ENCODE measurements at regions not wholly inside any gene's neighbourhood (a gene's known extent, or its start where the extent isn't known, plus 50 kb on each side); places are given as distances from the start of the nearest gene placed in this dataset.
"Not testable (repeated sequence)": the region's sequence is repeated elsewhere in the genome, so short reads cannot be mapped to it uniquely, and the experiment has no call there.

- no peak for DNase-seq
Observed at GRCh38 chr19:5290336-5291262, 50.0 kb downstream of the PTPRS start.

- no peak for DNase-seq
Observed at GRCh38 chr19:5289060-5289990, 51.3 kb downstream of the PTPRS start.

- no peak for DNase-seq
Observed at GRCh38 chr19:5288347-5288739, 52.3 kb downstream of the PTPRS start.

GRCh38 chr19:5287066-5287465, 53.5 kb downstream of the PTPRS start:
- no peak for DNase-seq

- no peak for DNase-seq
Observed at GRCh38 chr19:5286465-5287029, 54.1 kb downstream of the PTPRS start.

GRCh38 chr19:5285955-5286354, 54.7 kb downstream of the PTPRS start:
- DNase-seq = no peak

- DNase-seq = no peak
Observed at GRCh38 chr19:5285311-5285710, 55.3 kb downstream of the PTPRS start.

- DNase-seq = no peak
Observed at GRCh38 chr19:5282901-5283300, 57.7 kb downstream of the PTPRS start.

- DNase-seq = no peak
Observed at GRCh38 chr19:5281588-5281987, 59.0 kb downstream of the PTPRS start.

GRCh38 chr19:5275668-5276067, 64.9 kb downstream of the PTPRS start:
- DNase-seq = not testable (repeated sequence)

GRCh38 chr19:5273782-5274181, 66.8 kb downstream of the PTPRS start:
- no peak for DNase-seq

GRCh38 chr19:5271145-5271544, 69.5 kb downstream of the PTPRS start:
- no peak for DNase-seq

GRCh38 chr19:5269926-5270325, 70.7 kb downstream of the PTPRS start:
- DNase-seq = no peak

GRCh38 chr19:5269279-5269678, 71.3 kb downstream of the PTPRS start:
- DNase-seq = no peak

GRCh38 chr19:5268801-5269200, 71.8 kb downstream of the PTPRS start:
- DNase-seq = no peak

GRCh38 chr19:5265260-5265659, 75.4 kb downstream of the PTPRS start:
- DNase-seq = no peak

GRCh38 chr19:5264453-5264852, 76.2 kb downstream of the PTPRS start:
- DNase-seq = no peak

GRCh38 chr19:5263615-5264014, 77.0 kb downstream of the PTPRS start:
- no peak for DNase-seq

- no peak for DNase-seq
Observed at GRCh38 chr19:5262721-5263120, 77.9 kb downstream of the PTPRS start.

GRCh38 chr19:5261156-5261890, 79.3 kb downstream of the PTPRS start:
- no peak for DNase-seq

GRCh38 chr19:5260381-5260967, 80.1 kb downstream of the PTPRS start:
- no peak for DNase-seq

GRCh38 chr19:5259750-5260149, 80.9 kb downstream of the PTPRS start:
- no peak for DNase-seq

Measured in NCI-H69 (cell line).